ENCODE measurements at regions not wholly inside any gene's neighbourhood (a gene's known extent, or its start where the extent isn't known, plus 50 kb on each side); places are given as distances from the start of the nearest gene placed in this dataset.

DNA sequence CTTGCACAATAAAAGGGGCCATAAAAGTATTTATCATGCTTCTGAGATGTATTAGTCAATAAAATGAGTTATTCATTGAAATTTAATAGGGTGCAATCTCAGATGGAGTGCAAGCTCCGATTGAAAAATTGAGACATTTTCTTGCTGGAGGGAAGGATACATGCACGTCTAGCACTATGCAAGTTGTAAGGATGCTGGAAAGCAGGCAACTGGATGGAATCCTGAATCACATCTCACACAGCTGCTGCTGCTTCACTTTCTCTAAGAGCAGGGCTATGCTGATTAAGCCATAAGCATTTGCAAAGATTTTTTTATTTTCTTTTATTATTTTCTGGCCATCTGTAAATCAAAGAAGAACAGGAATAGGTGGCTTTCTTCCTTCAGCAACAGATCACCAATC, 308.8 kb upstream of the EPHA7 start:
- Histone ChIP-seq H3K4me2 (replicated peaks; ENCODE audit: low read depth, low read length, poor library complexity, severe bottlenecking) (no peak overlapping the region), H3K27me3 (replicated peaks in 1 of 4; ENCODE audit: control extremely low read depth in 1 of 4, control insufficient read depth in 3 of 4, insufficient read depth in 4 of 4, low read length in 3 of 4) (no peaks in the 10 kb centered on the region), H4K20me1 (ENCODE audit: control insufficient read depth, insufficient read depth, low read length, poor library complexity, severe bottlenecking) (no peaks in the 10 kb centered on the region), H3K4me1 (ENCODE audit: control insufficient read depth in 2 of 2, insufficient read depth in 2 of 2, low read length in 2 of 2) (no peaks in the 10 kb centered on the region), H3K4me3 (ENCODE audit: control extremely low read depth in 1 of 5, extremely low read depth in 1 of 5, insufficient read depth in 1 of 5, low read depth in 2 of 5, low read length in 4 of 5) (no peak overlapping the region), H3K36me3 (replicated peaks in 1 of 2; ENCODE audit: control extremely low read depth in 1 of 2, control insufficient read depth in 1 of 2, extremely low read depth in 1 of 2, insufficient read depth in 2 of 2, low read length in 1 of 2) (no peaks in the 10 kb centered on the region), H3K27ac (ENCODE audit: low read length in 2 of 2) (no peak overlapping the region), H2AFZ (ENCODE audit: insufficient read depth, low read depth, low read length, poor library complexity, severe bottlenecking) (no peak overlapping the region), H3K9me3 (ENCODE audit: control extremely low read depth in 1 of 3, control insufficient read depth in 2 of 3, insufficient read depth in 1 of 3, low read length in 2 of 3) (no peaks in the 10 kb centered on the region), H3K79me2 (ENCODE audit: control insufficient read depth, insufficient read depth, low read length) (no peaks in the 10 kb centered on the region), H3K9ac (ENCODE audit: low read length) (no peak overlapping the region)
- DNase-seq (no peak), ATAC-seq (ENCODE audit: low read depth) (no peak)
- Mint-ChIP-seq H3K9me3 (ENCODE audit: insufficient read depth) (peaks cover 2% of the 10 kb centered on the region), H3K27me3 (no peaks in the 10 kb centered on the region), H3K4me1 (no peaks in the 10 kb centered on the region), H3K27ac (no peak overlapping the region), H3K4me3 (no peak overlapping the region)
- ChIA-PET CTCF (no interaction called here), POLR2A (no interaction called here)
- intact Hi-C loops (cut with micrococcal nuclease) = no loop called here
- TF ChIP-seq EZH2 (IDR thresholded peaks at IDR 0.05; ENCODE audit: borderline replicate concordance, insufficient read depth, low read depth, low read length, poor library complexity, severe bottlenecking) = no peak
- TF ChIP-seq, protein P1, sequence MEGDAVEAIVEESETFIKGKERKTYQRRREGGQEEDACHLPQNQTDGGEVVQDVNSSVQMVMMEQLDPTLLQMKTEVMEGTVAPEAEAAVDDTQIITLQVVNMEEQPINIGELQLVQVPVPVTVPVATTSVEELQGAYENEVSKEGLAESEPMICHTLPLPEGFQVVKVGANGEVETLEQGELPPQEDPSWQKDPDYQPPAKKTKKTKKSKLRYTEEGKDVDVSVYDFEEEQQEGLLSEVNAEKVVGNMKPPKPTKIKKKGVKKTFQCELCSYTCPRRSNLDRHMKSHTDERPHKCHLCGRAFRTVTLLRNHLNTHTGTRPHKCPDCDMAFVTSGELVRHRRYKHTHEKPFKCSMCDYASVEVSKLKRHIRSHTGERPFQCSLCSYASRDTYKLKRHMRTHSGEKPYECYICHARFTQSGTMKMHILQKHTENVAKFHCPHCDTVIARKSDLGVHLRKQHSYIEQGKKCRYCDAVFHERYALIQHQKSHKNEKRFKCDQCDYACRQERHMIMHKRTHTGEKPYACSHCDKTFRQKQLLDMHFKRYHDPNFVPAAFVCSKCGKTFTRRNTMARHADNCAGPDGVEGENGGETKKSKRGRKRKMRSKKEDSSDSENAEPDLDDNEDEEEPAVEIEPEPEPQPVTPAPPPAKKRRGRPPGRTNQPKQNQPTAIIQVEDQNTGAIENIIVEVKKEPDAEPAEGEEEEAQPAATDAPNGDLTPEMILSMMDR (IDR thresholded peaks at IDR 0.05) = no peak
- whole genome bisulfite sequencing (ENCODE audit: insufficient coverage) = no CpG with 5 or more reads among the region's 2 CpGs

DNA sequence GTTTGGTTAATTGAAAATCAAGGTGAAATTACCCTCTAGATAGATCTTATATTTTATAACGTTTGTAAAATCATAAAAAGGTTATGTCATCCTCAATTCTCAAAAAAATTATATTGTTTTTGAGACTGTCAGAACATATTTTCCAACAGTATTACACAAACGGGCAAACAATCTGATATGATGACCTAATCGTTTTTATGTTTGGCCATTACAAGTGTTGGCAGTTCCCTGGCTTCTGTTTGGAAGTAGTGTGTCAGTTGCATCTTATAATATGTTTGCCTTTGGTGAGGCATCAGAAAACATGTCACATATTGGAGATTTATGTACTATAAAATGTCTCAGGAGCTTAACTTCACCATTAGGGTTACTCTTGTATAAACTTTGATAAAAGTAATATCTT, 308.1 kb upstream of the EPHA7 start:
- Mint-ChIP-seq H3K4me1 (no peaks in the 10 kb centered on the region), H3K9me3 (ENCODE audit: insufficient read depth) (peaks cover 2% of the 10 kb centered on the region), H3K27ac (no peak overlapping the region), H3K4me3 (no peak overlapping the region), H3K27me3 (no peaks in the 10 kb centered on the region)
- TF ChIP-seq EZH2 (IDR thresholded peaks at IDR 0.05; ENCODE audit: borderline replicate concordance, insufficient read depth, low read depth, low read length, poor library complexity, severe bottlenecking) = no peak
- TF ChIP-seq, protein P1 (IDR thresholded peaks at IDR 0.05) = no peak
- no CpG with 5 or more reads among the region's 3 CpGs for WGBS (ENCODE audit: insufficient coverage)
- Histone ChIP-seq H3K4me1 (ENCODE audit: control insufficient read depth in 2 of 2, insufficient read depth in 2 of 2, low read length in 2 of 2) (no peaks in the 10 kb centered on the region), H2AFZ (ENCODE audit: insufficient read depth, low read depth, low read length, poor library complexity, severe bottlenecking) (no peak overlapping the region), H3K27me3 (replicated peaks in 1 of 4; ENCODE audit: control extremely low read depth in 1 of 4, control insufficient read depth in 3 of 4, insufficient read depth in 4 of 4, low read length in 3 of 4) (no peaks in the 10 kb centered on the region), H3K79me2 (ENCODE audit: control insufficient read depth, insufficient read depth, low read length) (no peaks in the 10 kb centered on the region), H3K4me3 (ENCODE audit: control extremely low read depth in 1 of 5, extremely low read depth in 1 of 5, insufficient read depth in 1 of 5, low read depth in 2 of 5, low read length in 4 of 5) (no peak overlapping the region), H3K4me2 (replicated peaks; ENCODE audit: low read depth, low read length, poor library complexity, severe bottlenecking) (no peak overlapping the region), H3K36me3 (replicated peaks in 1 of 2; ENCODE audit: control extremely low read depth in 1 of 2, control insufficient read depth in 1 of 2, extremely low read depth in 1 of 2, insufficient read depth in 2 of 2, low read length in 1 of 2) (no peaks in the 10 kb centered on the region), H3K27ac (ENCODE audit: low read length in 2 of 2) (no peak overlapping the region), H3K9ac (ENCODE audit: low read length) (no peak overlapping the region), H4K20me1 (ENCODE audit: control insufficient read depth, insufficient read depth, low read length, poor library complexity, severe bottlenecking) (no peaks in the 10 kb centered on the region), H3K9me3 (ENCODE audit: control extremely low read depth in 1 of 3, control insufficient read depth in 2 of 3, insufficient read depth in 1 of 3, low read length in 2 of 3) (no peaks in the 10 kb centered on the region)
- no peak for ATAC-seq (ENCODE audit: low read depth)
- no peak for DNase-seq
- ChIA-PET POLR2A (no interaction called here), CTCF (no interaction called here)
- intact Hi-C loops (cut with micrococcal nuclease) = no loop called here

Measured in B cell (primary cell).